ENCODE measurements at regions not wholly inside any gene's neighbourhood (a gene's known extent, or its start where the extent isn't known, plus 50 kb on each side); places are given as distances from the start of the nearest gene placed in this dataset.

DNA sequence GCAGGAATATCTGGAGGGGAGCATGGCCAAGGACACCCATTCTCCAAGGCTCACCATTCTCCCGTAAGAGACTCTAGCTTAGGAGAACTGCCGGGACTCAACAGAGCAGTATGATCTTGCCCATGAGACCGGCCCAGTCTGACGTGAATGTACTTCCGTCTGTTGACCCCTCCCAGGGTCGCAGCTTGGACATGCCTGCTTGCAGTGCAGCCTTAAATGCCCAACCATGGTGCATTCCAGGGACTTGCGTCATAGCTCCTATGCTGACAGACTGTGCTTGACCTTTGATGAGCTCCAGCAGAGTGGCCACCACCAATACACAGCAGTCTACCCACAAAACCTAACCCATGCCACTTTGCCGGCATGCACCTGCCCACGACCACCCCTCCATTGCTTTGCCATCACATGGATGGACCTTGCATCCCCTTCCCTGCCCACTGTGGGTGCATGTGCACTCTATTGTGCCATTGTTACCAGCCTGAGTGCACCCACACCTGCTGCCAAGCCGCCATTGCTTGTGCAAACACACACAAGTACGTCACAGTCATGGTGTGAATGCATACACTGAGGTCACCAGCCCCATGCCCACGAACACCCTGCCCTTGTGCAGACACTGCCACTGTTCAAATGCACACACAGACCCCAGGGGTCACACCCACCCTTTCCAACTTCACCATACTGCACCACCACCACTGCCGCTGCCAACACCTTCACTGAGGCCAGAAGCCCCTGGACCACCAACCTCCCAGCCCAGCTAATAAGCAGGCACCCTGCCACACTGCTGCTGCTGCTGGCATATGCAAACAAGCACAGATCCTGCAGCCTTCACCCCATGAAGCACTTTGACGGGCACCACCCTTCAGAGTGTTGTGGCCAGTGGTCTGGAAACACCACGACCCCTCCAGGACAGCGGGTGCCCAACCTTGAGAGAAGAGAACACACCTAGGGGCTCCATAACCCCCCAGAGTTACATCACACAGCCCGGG is 1141.3 kb downstream of the BRINP3 start:
- TF ChIP-seq SMC3 (conservative IDR thresholded peaks at IDR 0.05; ENCODE audit: poor library complexity) (no peak), REST (IDR thresholded peaks at IDR 0.05; ENCODE audit: borderline replicate concordance) (no peak), CTCF (IDR thresholded peaks at IDR 0.05; ENCODE audit: poor library complexity, severe bottlenecking) (no peak), TAF1 (IDR thresholded peaks at IDR 0.05; ENCODE audit: low read depth) (no peak)
- no peaks in the 10 kb centered on the region for H3K27me3 ChIP-seq (ENCODE audit: insufficient read depth, low read depth, low read length)
- H3K9ac ChIP-seq (ENCODE audit: low read length), result no peak overlapping the region
- H3K4me3 ChIP-seq (ENCODE audit: low read length), result no peak overlapping the region
- H3K4me2 ChIP-seq (ENCODE audit: low read length), result no peak overlapping the region
- H4K20me1 ChIP-seq (ENCODE audit: insufficient read depth), result no peaks in the 10 kb centered on the region
- H3K27ac ChIP-seq (ENCODE audit: low read length), result no peak overlapping the region
- H3K79me2 ChIP-seq (replicated peaks; ENCODE audit: insufficient read depth, low read length), result no peaks in the 10 kb centered on the region
- no peaks in the 10 kb centered on the region for H3K9me3 ChIP-seq (ENCODE audit: low read length)
- no peaks in the 10 kb centered on the region for H3F3A ChIP-seq (ENCODE audit: insufficient read depth, low read length, poor library complexity, severe bottlenecking)
- H3K36me3 ChIP-seq (ENCODE audit: insufficient read depth, low read length), result no peaks in the 10 kb centered on the region
- H3K9me2 ChIP-seq (ENCODE audit: insufficient read depth, low read length), result no peaks in the 10 kb centered on the region
- no peak overlapping the region for H2AFZ ChIP-seq (ENCODE audit: low read depth, low read length)

DNA sequence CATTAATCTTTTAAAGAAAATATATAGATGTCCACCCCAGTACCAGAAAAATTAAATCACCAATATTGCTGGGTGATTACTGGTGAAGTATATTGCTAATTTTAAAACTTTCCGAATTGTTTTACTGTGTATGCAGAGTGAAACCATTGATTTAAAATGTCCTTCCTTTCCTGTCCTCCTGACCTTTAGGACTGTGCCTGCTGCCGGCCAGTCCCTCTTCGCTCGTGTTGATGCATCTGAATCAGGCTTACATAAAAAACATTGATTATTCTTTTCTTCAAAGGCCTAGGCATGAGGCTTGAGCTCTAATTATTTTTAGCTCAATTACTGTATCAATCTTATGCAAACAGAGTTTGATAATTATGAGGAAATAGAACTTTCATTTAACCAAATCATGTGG is 1128.1 kb downstream of the BRINP3 start:
- no peaks in the 10 kb centered on the region for H3K36me3 ChIP-seq (ENCODE audit: insufficient read depth, low read length)
- no peak overlapping the region for H3K27ac ChIP-seq (ENCODE audit: low read length)
- no peak overlapping the region for H3K4me3 ChIP-seq (ENCODE audit: low read length)
- H3K79me2 ChIP-seq (replicated peaks; ENCODE audit: insufficient read depth, low read length), result no peaks in the 10 kb centered on the region
- no peaks in the 10 kb centered on the region for H3K9me2 ChIP-seq (ENCODE audit: insufficient read depth, low read length)
- TF ChIP-seq RAD21 (conservative IDR thresholded peaks at IDR 0.05), result no peak
- TF ChIP-seq REST (IDR thresholded peaks at IDR 0.05; ENCODE audit: borderline replicate concordance), result no peak
- no peak for TF ChIP-seq EZH2 (IDR thresholded peaks at IDR 0.05; ENCODE audit: borderline replicate concordance, insufficient read depth, low read length, poor library complexity, severe bottlenecking)
- TF ChIP-seq CTCF (IDR thresholded peaks at IDR 0.05; ENCODE audit: poor library complexity, severe bottlenecking), result no peak
- no peak for TF ChIP-seq POLR2AphosphoS5 (IDR thresholded peaks at IDR 0.05)
- TF ChIP-seq SMC3 (conservative IDR thresholded peaks at IDR 0.05; ENCODE audit: poor library complexity), result no peak
- TF ChIP-seq MXI1 (conservative IDR thresholded peaks at IDR 0.05; ENCODE audit: poor library complexity, severe bottlenecking), result no peak
- TF ChIP-seq EP300 (conservative IDR thresholded peaks at IDR 0.05; ENCODE audit: poor library complexity, severe bottlenecking), result no peak
- no peak for TF ChIP-seq TAF1 (IDR thresholded peaks at IDR 0.05; ENCODE audit: low read depth)
- no peak overlapping the region for H2AFZ ChIP-seq (ENCODE audit: low read depth, low read length)
- no peaks in the 10 kb centered on the region for H3K27me3 ChIP-seq (ENCODE audit: insufficient read depth, low read depth, low read length)
- no peaks in the 10 kb centered on the region for H3F3A ChIP-seq (ENCODE audit: insufficient read depth, low read length, poor library complexity, severe bottlenecking)
- no peaks in the 10 kb centered on the region for H4K20me1 ChIP-seq (ENCODE audit: insufficient read depth)
- H3K9ac ChIP-seq (ENCODE audit: low read length), result no peak overlapping the region
- no peaks in the 10 kb centered on the region for H3K9me3 ChIP-seq (ENCODE audit: low read length)
- H3K4me2 ChIP-seq (ENCODE audit: low read length), result no peak overlapping the region
